ENCODE measurements at regions not wholly inside any gene's neighbourhood (a gene's known extent, or its start where the extent isn't known, plus 50 kb on each side); places are given as distances from the start of the nearest gene placed in this dataset.

DNA sequence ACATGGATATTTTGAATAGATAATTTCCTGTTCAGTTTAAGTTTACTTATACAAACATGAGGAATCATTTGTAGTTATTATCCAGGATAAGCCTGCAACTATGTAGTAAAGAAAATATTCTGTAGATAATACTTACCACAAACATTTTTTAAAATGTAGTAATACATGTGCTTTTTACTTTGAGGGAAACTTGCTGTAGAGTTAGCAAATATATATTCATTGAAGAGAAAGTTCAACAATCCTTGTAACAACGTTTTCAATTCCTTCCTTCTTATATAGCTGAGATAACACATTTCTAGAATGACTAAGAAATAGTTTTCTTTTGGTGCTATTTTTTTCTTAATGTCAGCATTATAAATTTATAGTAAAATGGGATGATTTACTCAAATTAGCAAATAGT, 664.6 kb upstream of the ADAMTS5 start:
- no peak for DNase-seq (ENCODE audit: low spot score)
- TF ChIP-seq, protein P1, sequence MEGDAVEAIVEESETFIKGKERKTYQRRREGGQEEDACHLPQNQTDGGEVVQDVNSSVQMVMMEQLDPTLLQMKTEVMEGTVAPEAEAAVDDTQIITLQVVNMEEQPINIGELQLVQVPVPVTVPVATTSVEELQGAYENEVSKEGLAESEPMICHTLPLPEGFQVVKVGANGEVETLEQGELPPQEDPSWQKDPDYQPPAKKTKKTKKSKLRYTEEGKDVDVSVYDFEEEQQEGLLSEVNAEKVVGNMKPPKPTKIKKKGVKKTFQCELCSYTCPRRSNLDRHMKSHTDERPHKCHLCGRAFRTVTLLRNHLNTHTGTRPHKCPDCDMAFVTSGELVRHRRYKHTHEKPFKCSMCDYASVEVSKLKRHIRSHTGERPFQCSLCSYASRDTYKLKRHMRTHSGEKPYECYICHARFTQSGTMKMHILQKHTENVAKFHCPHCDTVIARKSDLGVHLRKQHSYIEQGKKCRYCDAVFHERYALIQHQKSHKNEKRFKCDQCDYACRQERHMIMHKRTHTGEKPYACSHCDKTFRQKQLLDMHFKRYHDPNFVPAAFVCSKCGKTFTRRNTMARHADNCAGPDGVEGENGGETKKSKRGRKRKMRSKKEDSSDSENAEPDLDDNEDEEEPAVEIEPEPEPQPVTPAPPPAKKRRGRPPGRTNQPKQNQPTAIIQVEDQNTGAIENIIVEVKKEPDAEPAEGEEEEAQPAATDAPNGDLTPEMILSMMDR (conservative IDR thresholded peaks at IDR 0.05; ENCODE audit: low read depth) = no peak
- no peak overlapping the region for H3K27ac ChIP-seq
- ChIA-PET CTCF (interaction anchor here (0.7 kb wide), 1 partner anchor 440 kb away, joined by 4 read pairs; no protein-coding TSS in a partner anchor), POLR2A (ENCODE audit: low non-redundant PET) (no interaction called here)

DNA sequence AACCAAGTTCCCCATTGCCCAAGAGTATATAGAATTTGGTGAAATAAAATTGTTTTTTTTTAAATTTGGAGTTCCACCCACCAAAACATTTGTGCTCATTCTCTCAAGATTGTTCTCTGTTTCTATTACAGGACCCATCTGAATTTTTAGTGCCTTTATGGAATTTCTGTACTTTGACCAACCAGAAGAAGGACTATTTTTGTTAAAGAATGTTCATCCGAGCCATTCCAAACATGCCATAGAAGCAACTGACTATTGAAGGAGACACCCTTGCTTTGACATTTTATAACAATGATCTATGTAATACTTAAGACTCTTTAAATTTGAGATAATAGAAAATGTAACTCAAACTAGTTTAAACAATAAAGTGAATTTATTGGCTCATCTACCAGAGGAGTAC, 655.7 kb upstream of the ADAMTS5 start:
- no peak overlapping the region for H3K27ac ChIP-seq
- no peak for DNase-seq (ENCODE audit: low spot score)
- POLR2A ChIA-PET (ENCODE audit: low non-redundant PET) = no interaction called here
- CTCF ChIA-PET = no interaction called here
- TF ChIP-seq, protein P1 (conservative IDR thresholded peaks at IDR 0.05; ENCODE audit: low read depth) = no peak

- TF ChIP-seq, protein P1 (conservative IDR thresholded peaks at IDR 0.05; ENCODE audit: low read depth) = no peak
- CTCF ChIA-PET = interaction anchor here (0.7 kb wide), 1 partner anchor 1193 kb away, joined by 3 read pairs; no protein-coding TSS in a partner anchor
- DNase-seq (ENCODE audit: low spot score) = no peak
- POLR2A ChIA-PET (ENCODE audit: low non-redundant PET) = no interaction called here
- H3K27ac ChIP-seq = no peak overlapping the region
Observed at GRCh38 chr21:27614231-27614630, 647.3 kb upstream of the ADAMTS5 start.

DNA sequence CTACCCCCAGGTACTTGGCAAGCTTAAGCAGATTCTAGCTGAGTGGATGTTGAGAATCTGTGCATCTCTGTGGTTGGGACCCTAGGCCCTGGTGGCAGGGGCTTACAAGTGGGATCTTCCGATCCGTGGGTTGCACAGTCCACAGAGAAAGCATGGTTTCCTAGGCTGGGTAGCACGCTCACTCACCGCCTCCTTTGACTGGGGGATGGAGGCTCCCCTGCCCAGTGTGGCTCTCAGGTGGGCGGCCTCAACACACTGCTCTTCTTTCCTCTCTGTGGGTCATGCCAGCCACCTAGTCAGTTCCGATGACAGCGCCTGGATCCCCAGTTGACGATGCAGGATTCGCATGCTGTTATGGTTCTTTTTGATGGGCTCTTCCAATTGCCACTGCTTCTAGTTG, 639.5 kb upstream of the ADAMTS5 start:
- CTCF ChIA-PET = no interaction called here

GRCh38 chr21:27596196-27596595, 629.3 kb upstream of the ADAMTS5 start:
- no peak for DNase-seq (ENCODE audit: low spot score)
- TF ChIP-seq, protein P1 (conservative IDR thresholded peaks at IDR 0.05; ENCODE audit: low read depth) = no peak
- POLR2A ChIA-PET (ENCODE audit: low non-redundant PET) = no interaction called here
- H3K27ac ChIP-seq = no peak overlapping the region
- CTCF ChIA-PET = no interaction called here

More for the DNA sequence above, 639.5 kb upstream of the ADAMTS5 start:
- TF ChIP-seq, protein P1 (conservative IDR thresholded peaks at IDR 0.05; ENCODE audit: low read depth) = no peak
- no peak for DNase-seq (ENCODE audit: low spot score)
- no peak overlapping the region for H3K27ac ChIP-seq
- POLR2A ChIA-PET (ENCODE audit: low non-redundant PET) = no interaction called here

DNA sequence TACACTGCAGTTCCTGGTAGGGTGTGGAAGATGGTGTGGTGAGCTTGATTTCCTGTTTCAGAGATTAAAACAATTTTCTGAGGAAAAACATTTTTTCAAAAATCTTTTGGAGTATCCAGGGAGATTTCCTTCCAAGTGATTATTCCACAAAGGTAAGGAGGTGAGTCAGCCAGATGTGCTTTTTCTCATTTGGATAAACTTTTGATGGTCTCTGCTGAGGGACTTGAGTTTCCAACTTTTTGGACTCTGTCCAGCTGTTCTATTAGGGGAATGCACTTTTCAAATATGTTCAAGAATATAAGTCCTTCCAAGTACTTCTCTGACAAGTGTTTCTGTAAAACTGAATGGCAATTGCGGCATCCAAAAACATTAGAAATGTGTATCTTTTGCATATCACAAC, 628.8 kb upstream of the ADAMTS5 start:
- TF ChIP-seq, protein P1 (conservative IDR thresholded peaks at IDR 0.05; ENCODE audit: low read depth) = no peak
- ChIA-PET CTCF (no interaction called here), POLR2A (ENCODE audit: low non-redundant PET) (no interaction called here)
- no peak overlapping the region for H3K27ac ChIP-seq
- no peak for DNase-seq (ENCODE audit: low spot score)

DNA sequence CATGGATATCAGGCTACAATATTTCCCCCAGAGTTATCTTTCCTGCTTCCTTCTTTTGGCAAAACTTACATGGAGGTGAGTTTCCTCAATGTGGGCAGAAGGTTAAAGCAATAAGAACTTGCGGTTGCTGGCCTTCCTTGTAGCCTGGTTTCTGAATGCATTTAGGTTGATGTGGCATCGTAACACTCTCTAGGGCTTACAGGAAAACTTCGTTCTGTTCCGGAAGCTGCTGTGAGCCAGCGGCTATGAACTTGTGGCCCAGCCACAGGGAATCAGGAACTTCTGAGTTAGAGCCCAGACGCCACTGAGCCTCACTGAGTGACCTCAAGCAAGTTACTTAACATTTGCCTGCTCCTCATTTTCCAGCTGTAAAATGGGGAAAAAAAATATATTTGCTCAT, 623.4 kb upstream of the ADAMTS5 start:
- no peak for DNase-seq (ENCODE audit: low spot score)
- POLR2A ChIA-PET (ENCODE audit: low non-redundant PET) = no interaction called here
- CTCF ChIA-PET = no interaction called here
- TF ChIP-seq, protein P1 (conservative IDR thresholded peaks at IDR 0.05; ENCODE audit: low read depth) = no peak
- H3K27ac ChIP-seq = no peak overlapping the region

All from RWPE1 (cell line).